Heart left ventricle (tissue), 16 donors: ENCODE measurements at regions not wholly inside any gene's neighbourhood (a gene's known extent, or its start where the extent isn't known, plus 50 kb on each side); places are given as distances from the start of the nearest gene placed in this dataset.

ENCODE experiments used
- ATAC-seq, 4 donors: fragments of 200-7000 bp; cut with Tn5 transposase; one replicate each; pipeline ENCODE4 v1.9.1; 2020 to 2022; ENCODE audit warnings: moderate library complexity in 4 of 4, mild to moderate bottlenecking in 3 of 4, moderate number of reproducible peaks in 1 of 4
- DNase-seq, 5 donors: peaks; one replicate each; pipeline ENCODE4 v3.0.0-alpha.2; 2020
- H3K27ac ChIP-seq, 12 donors: fragments of 200-600 bp; sonication (generic) in 4 of 12; one replicate each; pipeline versions ENCODE4 v1.5.0 to v1.8.0; 2016 to 2022; ENCODE audit warnings: mild to moderate bottlenecking in 2 of 12
- H3K27me3 ChIP-seq, 9 donors: fragments of 200-600 bp; sonication (generic) in 2 of 9; one replicate each; pipeline versions ENCODE4 v1.5.1 to v1.8.0; 2016 to 2022; ENCODE audit warnings: mild to moderate bottlenecking in 3 of 9
- H3K36me3 ChIP-seq, 9 donors: fragments of 200-600 bp; sonication (generic) in 2 of 9; one replicate each; pipeline versions ENCODE4 v1.5.0 to v1.8.0; 2018 to 2022; ENCODE audit warnings: mild to moderate bottlenecking in 2 of 9
- H3K4me1 ChIP-seq, 12 donors: fragments of 200-600 bp; sonication (generic) in 4 of 12; one replicate each; pipeline versions ENCODE4 v1.5.0 to v1.8.0; 2016 to 2022; ENCODE audit warnings: mild to moderate bottlenecking in 3 of 12
- H3K4me3 ChIP-seq, 12 donors: fragments of 200-600 bp; sonication (generic) in 4 of 12; one replicate each; pipeline versions ENCODE4 v1.5.0 to v1.8.0; 2017 to 2022; ENCODE audit warnings: mild to moderate bottlenecking in 9 of 12, moderate library complexity in 4 of 12
- H3K9me3 ChIP-seq, 12 donors: fragments of 200-600 bp; sonication (generic) in 4 of 12; one replicate each; pipeline versions ENCODE4 v1.5.0 to v1.8.0; 2016 to 2022; ENCODE audit warnings: mild to moderate bottlenecking in 1 of 12
- CTCF ChIP-seq, 12 donors: fragments of 200-600 bp; sonication (generic) in 4 of 12; IDR thresholded peaks; one replicate each; pipeline versions ENCODE4 v1.5.0 to v1.8.0; 2018 to 2022; ENCODE audit warnings: antibody characterized with exemption in 12 of 12, mild to moderate bottlenecking in 5 of 12
- POLR2A ChIP-seq, 2 donors: fragments of 450-650 bp; IDR thresholded peaks; one replicate each; pipeline ENCODE4 v1.6.1; 2017; ENCODE audit warnings: antibody characterized with exemption in 2 of 2, mild to moderate bottlenecking in 2 of 2, moderate library complexity in 2 of 2
- WGBS, 4 donors: extraction: QIAGEN DNeasy Blood & Tissue Kit in 2 of 4; methylation state at CpG; one replicate each; pipeline versions ENCODE4 v1.1.5 to v1.1.7; 2013 to 2018; 5-methylcytosine and 5-hydroxymethylcytosine counted together
- intact Hi-C, 10 donors: fragments of 100-400 bp; cut with DNase I; formaldehyde crosslinking; loops; one replicate each; pipeline versions ENCODE4 v1.11.1 to v1.14.2; 2022
- donor health status: ischemic (EF 13 %, LVEDD 7.1; RV severe dilation, severe dysfunction).
- donor health status: healthy with polysubstance abuse.
- donor health status: DM: no; HTN: yes; CAD: no.
- donor health status: DM: no; HTN: no; CAD: no.
- donor health status: ischemic (EF 25% LVEDD 6.9; RV normal size, moderate dysfunction).
- donor health status: ischemic (EF 25% LVEDD 5.7; RV mildly dilated, moderate dysfunction).
- donor health status: healthy.
- donor health status: DM: yes; HTN: yes; CAD: no.
- donor health status: ischemic (EF 35%, LVEDD 5.7; RV mildly dilated, moderate dysfunction).
- donor health status: nonischemic (EF 11% LVEDD 7.7; RV severe dilation, severe dysfunction).
- donor health status: DM: yes; HTN: yes; CAD: no.
- donor health status: PGD.
- donor health status: ischemic (EF 29% LVEDD 5.4; RV normal size, mild dysfunction).
- donor health status: nonischemic (EF 23%, LVEDD 6.1; RV moderate dilation, normal function).

DNA sequence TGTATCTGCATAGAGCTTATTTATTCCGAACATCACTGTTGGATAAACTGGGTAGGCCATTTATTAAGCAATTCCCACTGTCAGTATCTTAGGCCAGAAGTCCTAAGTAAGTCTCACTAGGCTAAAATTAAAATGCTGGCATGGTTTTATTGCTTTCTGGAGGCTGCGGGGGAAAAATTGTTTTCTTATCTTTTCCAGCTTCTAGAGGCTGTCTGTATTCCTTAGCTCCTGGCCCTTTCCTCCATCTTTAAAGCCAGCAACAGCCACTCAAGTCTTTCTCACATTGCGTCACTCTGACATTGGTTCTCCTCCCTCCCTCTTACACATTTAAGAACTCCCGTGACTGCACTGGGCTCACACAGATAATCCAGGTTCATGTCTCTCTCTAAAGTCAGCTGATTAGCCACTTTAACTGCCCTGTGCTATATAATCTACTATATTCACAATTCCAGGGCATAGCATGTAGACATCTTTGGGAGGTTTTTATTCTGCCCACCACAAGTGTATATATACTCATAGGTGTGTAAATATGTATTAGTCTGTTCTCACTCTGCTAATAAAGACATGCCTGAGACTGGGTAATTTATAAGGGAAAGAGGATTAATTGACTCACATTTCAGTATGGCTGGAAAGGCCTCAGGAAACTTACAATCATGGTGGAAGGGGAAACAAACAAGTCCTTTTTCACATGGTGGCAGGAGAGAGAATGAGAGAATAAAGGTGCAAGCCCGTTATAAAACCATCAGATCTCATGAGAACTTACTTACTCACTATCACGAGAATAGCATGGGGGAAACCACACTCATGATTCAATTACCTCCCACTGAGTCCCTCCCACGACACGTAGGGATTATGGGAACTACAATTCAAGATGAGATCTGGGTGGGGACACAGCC lies 113.5 kb upstream of the SLC7A14 start:
- TF ChIP-seq POLR2A (IDR thresholded peaks at IDR 0.05), result no peak
- TF ChIP-seq CTCF (IDR thresholded peaks at IDR 0.05), result no peak
- no peaks in the 10 kb centered on the region for H3K9me3 ChIP-seq
- intact Hi-C loops, result loop anchor here in 5 of 10 donors (5.0 to 10.0 kb wide), 4 partner anchors 105 to 385 kb away; no protein-coding TSS in a partner anchor
- H3K36me3 ChIP-seq, result no peaks in the 10 kb centered on the region
- peaks cover 0 to 20% (median 0%) of the 10 kb centered on the region in 12 donors for H3K4me1 ChIP-seq
- 66 to 71% (median 69%) methylated on average over 8 of the region's 8 CpGs for WGBS, 4 donors
- peak overlapping the region in 3 of 12 donors; percentile 24 to 61 (median 50) for H3K27ac ChIP-seq
- DNase-seq (no peak), ATAC-seq (peak; percentile 59 to 83 (median 82))
- no peak overlapping the region for H3K4me3 ChIP-seq
- no peaks in the 10 kb centered on the region for H3K27me3 ChIP-seq

- intact Hi-C loops, result loop anchor here in 5 of 10 donors (5.0 to 10.0 kb wide), 4 partner anchors 107 to 383 kb away; no protein-coding TSS in a partner anchor
- no peak for DNase-seq
- no peak for TF ChIP-seq POLR2A (IDR thresholded peaks at IDR 0.05)
- no peak for TF ChIP-seq CTCF (IDR thresholded peaks at IDR 0.05)
These were observed 112.0 kb upstream of the SLC7A14 start for GRCh38 chr3:170697908-170698307.

GRCh38 chr3:170697131-170697530 lies 111.3 kb upstream of the SLC7A14 start:
- no peak overlapping the region for H3K4me3 ChIP-seq
- H3K27me3 ChIP-seq, result no peaks in the 10 kb centered on the region
- TF ChIP-seq CTCF (IDR thresholded peaks at IDR 0.05) (no peak), POLR2A (IDR thresholded peaks at IDR 0.05) (no peak)
- no peaks in the 10 kb centered on the region for H3K9me3 ChIP-seq
- H3K4me1 ChIP-seq, result peaks cover 0 to 20% (median 0%) of the 10 kb centered on the region in 12 donors
- DNase-seq, result no peak
- WGBS, 4 donors, result 92 to 96% (median 93%) methylated on average over 2 of the region's 2 CpGs
- ATAC-seq, result no peak
- intact Hi-C loops, result loop anchor here in 5 of 10 donors (5.0 to 10.0 kb wide), 4 partner anchors 108 to 382 kb away; no protein-coding TSS in a partner anchor
- no peaks in the 10 kb centered on the region for H3K36me3 ChIP-seq
- peak overlapping the region in 2 of 12 donors; percentile 27 to 41 for H3K27ac ChIP-seq

More at GRCh38 chr3:170697908-170698307, 112.0 kb upstream of the SLC7A14 start:
- no peaks in the 10 kb centered on the region for H3K36me3 ChIP-seq
- 26 to 40% (median 29%) methylated on average over 3 of the region's 3 CpGs for WGBS, 4 donors
- peak overlapping the region in 3 of 12 donors; percentile 24 to 63 (median 27) for H3K27ac ChIP-seq
- H3K27me3 ChIP-seq, result no peaks in the 10 kb centered on the region
- H3K4me3 ChIP-seq, result no peak overlapping the region
- peaks cover 0 to 20% (median 0%) of the 10 kb centered on the region in 12 donors for H3K4me1 ChIP-seq
- H3K9me3 ChIP-seq, result no peaks in the 10 kb centered on the region
- ATAC-seq, result peak in 2 of 4 donors; percentile 34 to 37

GRCh38 chr3:170695486-170696064 lies 109.7 kb upstream of the SLC7A14 start:
- no peak for ATAC-seq
- H3K4me1 ChIP-seq, result peaks cover 0 to 20% (median 0%) of the 10 kb centered on the region in 12 donors
- no peaks in the 10 kb centered on the region for H3K9me3 ChIP-seq
- 88 to 92% (median 90%) methylated on average over 3 of the region's 3 CpGs for WGBS, 4 donors
- DNase-seq, result no peak
- no peak overlapping the region for H3K27ac ChIP-seq
- no peak overlapping the region for H3K4me3 ChIP-seq
- intact Hi-C loops, result loop anchor here in 5 of 10 donors (5.0 to 10.0 kb wide), 4 partner anchors 109 to 381 kb away; no protein-coding TSS in a partner anchor
- TF ChIP-seq CTCF (IDR thresholded peaks at IDR 0.05) (no peak), POLR2A (IDR thresholded peaks at IDR 0.05) (no peak)
- H3K27me3 ChIP-seq, result no peaks in the 10 kb centered on the region
- H3K36me3 ChIP-seq, result no peaks in the 10 kb centered on the region
